ENCODE measurements at regions not wholly inside any gene's neighbourhood (a gene's known extent, or its start where the extent isn't known, plus 50 kb on each side); places are given as distances from the start of the nearest gene placed in this dataset.

GRCh38 chr2:41779888-41780287, 267.9 kb upstream of the PKDCC start:
- H3K4me3 ChIP-seq, result no peak overlapping the region
- WGBS, 5 donors, result 26 to 51% (median 38%) methylated on average over 3 of the region's 3 CpGs
- TF ChIP-seq POLR2A (IDR thresholded peaks at IDR 0.05) (no peak), CTCF (IDR thresholded peaks at IDR 0.05 in 8 of 11, conservative IDR thresholded peaks at IDR 0.05 in 3 of 11) (no peak), POLR2AphosphoS5 (IDR thresholded peaks at IDR 0.05) (no peak)
- H3K36me3 ChIP-seq, result no peaks in the 10 kb centered on the region
- no peak for DNase-seq
- intact Hi-C loops (cut with DNase I; ENCODE audit: low total_unique reads), result loop anchor here (5.0 kb wide), 1 partner anchor 1868 kb away; no protein-coding TSS in a partner anchor
- H3K27ac ChIP-seq, result no peak overlapping the region
- H3K4me1 ChIP-seq, result no peaks in the 10 kb centered on the region
- no peaks in the 10 kb centered on the region for H3K27me3 ChIP-seq (replicated peaks in 1 of 7)
- no peaks in the 10 kb centered on the region for H3K9me3 ChIP-seq

GRCh38 chr2:41782306-41783158, 265.3 kb upstream of the PKDCC start:
- H3K27ac ChIP-seq, result no peak overlapping the region
- H3K36me3 ChIP-seq, result no peaks in the 10 kb centered on the region
- H3K9me3 ChIP-seq, result no peaks in the 10 kb centered on the region
- 38 to 46% (median 39%) methylated on average over 6 of the region's 6 CpGs for WGBS, 5 donors
- H3K4me1 ChIP-seq, result no peaks in the 10 kb centered on the region
- intact Hi-C loops (cut with DNase I; ENCODE audit: low total_unique reads), result loop anchor here (5.0 kb wide), 1 partner anchor 1870 kb away; no protein-coding TSS in a partner anchor
- TF ChIP-seq CTCF (IDR thresholded peaks at IDR 0.05 in 8 of 11, conservative IDR thresholded peaks at IDR 0.05 in 3 of 11) (peak; percentile 29 to 73 (median 69)), POLR2AphosphoS5 (IDR thresholded peaks at IDR 0.05) (no peak)
- no peak overlapping the region for H3K4me3 ChIP-seq
- H3K27me3 ChIP-seq (replicated peaks in 1 of 7), result peaks cover 0 to 6% (median 0%) of the 10 kb centered on the region in 7 donors
- no peak for DNase-seq

- intact Hi-C loops (cut with DNase I; ENCODE audit: low total_unique reads), result loop anchor here (5.0 kb wide), 1 partner anchor 1872 kb away; no protein-coding TSS in a partner anchor
- no peaks in the 10 kb centered on the region for H3K9me3 ChIP-seq
- no peaks in the 10 kb centered on the region for H3K4me1 ChIP-seq
- no peak for DNase-seq
- no peak for TF ChIP-seq POLR2A (IDR thresholded peaks at IDR 0.05)
- TF ChIP-seq POLR2AphosphoS5 (IDR thresholded peaks at IDR 0.05), result no peak
- no peak for TF ChIP-seq CTCF (IDR thresholded peaks at IDR 0.05 in 8 of 11, conservative IDR thresholded peaks at IDR 0.05 in 3 of 11)
- H3K36me3 ChIP-seq, result no peaks in the 10 kb centered on the region
- WGBS, 5 donors, result 71 to 91% (median 76%) methylated on average over 6 of the region's 6 CpGs
- peaks cover 0 to 6% (median 0%) of the 10 kb centered on the region in 7 donors for H3K27me3 ChIP-seq (replicated peaks in 1 of 7)
- no peak overlapping the region for H3K27ac ChIP-seq
- H3K4me3 ChIP-seq, result no peak overlapping the region
Observed at GRCh38 chr2:41784496-41784895, 263.3 kb upstream of the PKDCC start.

- Histone ChIP-seq H3K27me3 (replicated peaks in 1 of 7) (peaks cover 0 to 6% (median 0%) of the 10 kb centered on the region in 7 donors), H3K4me1 (no peaks in the 10 kb centered on the region), H3K27ac (no peak overlapping the region), H3K9me3 (no peaks in the 10 kb centered on the region), H3K4me3 (no peak overlapping the region), H3K36me3 (no peaks in the 10 kb centered on the region)
- intact Hi-C loops (cut with DNase I; ENCODE audit: low total_unique reads), result no loop called here
- no peak for TF ChIP-seq POLR2A (IDR thresholded peaks at IDR 0.05)
- no peak for TF ChIP-seq CTCF (IDR thresholded peaks at IDR 0.05 in 8 of 11, conservative IDR thresholded peaks at IDR 0.05 in 3 of 11)
- TF ChIP-seq POLR2AphosphoS5 (IDR thresholded peaks at IDR 0.05), result no peak
- 65 to 88% (median 74%) methylated on average over 7 to 10 of the region's 10 CpGs for WGBS, 5 donors
- no peak for DNase-seq
Observed at GRCh38 chr2:41785251-41786022, 262.4 kb upstream of the PKDCC start.
